ENCODE measurements at regions not wholly inside any gene's neighbourhood (a gene's known extent, or its start where the extent isn't known, plus 50 kb on each side); places are given as distances from the start of the nearest gene placed in this dataset.

DNA sequence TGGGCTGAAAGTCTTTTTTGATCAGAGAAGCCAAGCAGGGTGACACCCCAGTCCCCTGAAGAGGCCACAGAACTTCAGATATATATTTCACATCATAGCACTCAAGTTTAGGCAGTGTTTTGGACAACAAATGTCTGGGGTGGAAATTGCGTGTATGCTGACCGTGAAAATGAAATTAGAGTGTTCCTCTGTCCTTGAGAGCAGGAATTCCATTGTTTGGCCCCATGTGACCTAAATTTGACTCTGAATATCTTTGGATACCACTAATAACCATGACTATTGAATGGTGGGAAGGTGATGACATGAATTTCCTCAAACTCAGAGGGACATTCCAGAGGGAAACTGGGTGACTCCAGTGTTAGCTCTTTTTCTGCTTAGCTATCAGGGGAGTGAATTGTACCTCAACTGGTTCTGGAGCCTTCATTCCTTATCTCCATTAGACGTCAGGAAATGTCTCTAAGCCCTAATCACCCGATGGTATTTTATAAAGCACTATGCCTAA is 263.5 kb upstream of the RASGRP1 start:
- TF ChIP-seq POLR2A (IDR thresholded peaks at IDR 0.05) = no peak
- TF ChIP-seq, protein P1, sequence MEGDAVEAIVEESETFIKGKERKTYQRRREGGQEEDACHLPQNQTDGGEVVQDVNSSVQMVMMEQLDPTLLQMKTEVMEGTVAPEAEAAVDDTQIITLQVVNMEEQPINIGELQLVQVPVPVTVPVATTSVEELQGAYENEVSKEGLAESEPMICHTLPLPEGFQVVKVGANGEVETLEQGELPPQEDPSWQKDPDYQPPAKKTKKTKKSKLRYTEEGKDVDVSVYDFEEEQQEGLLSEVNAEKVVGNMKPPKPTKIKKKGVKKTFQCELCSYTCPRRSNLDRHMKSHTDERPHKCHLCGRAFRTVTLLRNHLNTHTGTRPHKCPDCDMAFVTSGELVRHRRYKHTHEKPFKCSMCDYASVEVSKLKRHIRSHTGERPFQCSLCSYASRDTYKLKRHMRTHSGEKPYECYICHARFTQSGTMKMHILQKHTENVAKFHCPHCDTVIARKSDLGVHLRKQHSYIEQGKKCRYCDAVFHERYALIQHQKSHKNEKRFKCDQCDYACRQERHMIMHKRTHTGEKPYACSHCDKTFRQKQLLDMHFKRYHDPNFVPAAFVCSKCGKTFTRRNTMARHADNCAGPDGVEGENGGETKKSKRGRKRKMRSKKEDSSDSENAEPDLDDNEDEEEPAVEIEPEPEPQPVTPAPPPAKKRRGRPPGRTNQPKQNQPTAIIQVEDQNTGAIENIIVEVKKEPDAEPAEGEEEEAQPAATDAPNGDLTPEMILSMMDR (IDR thresholded peaks at IDR 0.05 in 8 of 11, conservative IDR thresholded peaks at IDR 0.05 in 3 of 11) = no peak

Measured in spleen (tissue), 7 donors.